ENCODE measurements at regions not wholly inside any gene's neighbourhood (a gene's known extent, or its start where the extent isn't known, plus 50 kb on each side); places are given as distances from the start of the nearest gene placed in this dataset.

- no peak overlapping the region for H2AK5ac ChIP-seq (ENCODE audit: low read depth, low read length)
- no peak overlapping the region; the same call in 1 of the 2 replicates for H4K8ac ChIP-seq (ENCODE audit: extremely low read depth, insufficient read depth, low read length)
- H2BK12ac ChIP-seq (ENCODE audit: low read depth, low read length), result no peak overlapping the region
- H3K23ac ChIP-seq (ENCODE audit: insufficient read length), result no peak overlapping the region
- H3K14ac ChIP-seq (ENCODE audit: insufficient read length), result no peak overlapping the region
- H2BK15ac ChIP-seq (ENCODE audit: low read length), result no peak overlapping the region
- H3K23me2 ChIP-seq (ENCODE audit: low read depth, low read length), result no peaks in the 10 kb centered on the region
- FAIRE-seq, result no peak
- H3K18ac ChIP-seq (ENCODE audit: extremely low read depth, low read length), result no peak overlapping the region
- H3K4me3 ChIP-seq (ENCODE audit: extremely low read depth in 1 of 4, insufficient read depth in 2 of 4, low read depth in 3 of 4, low read length in 4 of 4), result no peak overlapping the region
- H2BK120ac ChIP-seq (replicated peaks; ENCODE audit: low read depth, low read length), result no peak overlapping the region
- no peak overlapping the region for H3K4me2 ChIP-seq (ENCODE audit: insufficient read depth in 1 of 2, low read depth in 2 of 2, low read length in 2 of 2)
- no peak overlapping the region for H3K27ac ChIP-seq (ENCODE audit: low read depth, low read length)
- peaks cover 0 to 8% of the 10 kb centered on the region in 2 experiments; a peak in 3 of 4 replicates for H3K9me3 ChIP-seq (ENCODE audit: insufficient read depth in 2 of 2, low read depth in 1 of 2, low read length in 1 of 2)
- no peak overlapping the region for H3K56ac ChIP-seq (replicated peaks; ENCODE audit: insufficient read length, low read depth, low read length)
- TF ChIP-seq ZNF274 (IDR thresholded peaks at IDR 0.05; ENCODE audit: borderline replicate concordance, extremely low read depth, low read length), result no peak
- TF ChIP-seq JUND (IDR thresholded peaks at IDR 0.05; ENCODE audit: low read length), result no peak
- TF ChIP-seq RAD21 (IDR thresholded peaks at IDR 0.05 in 1 of 2, conservative IDR thresholded peaks at IDR 0.05 in 1 of 2; ENCODE audit: low read depth in 2 of 2, low read length in 2 of 2), result no peak
- no peak for TF ChIP-seq TAF1 (IDR thresholded peaks at IDR 0.05; ENCODE audit: low read depth, low read length)
- no peak overlapping the region for H3K9ac ChIP-seq (replicated peaks in 1 of 4; ENCODE audit: extremely low read depth in 1 of 4, low read depth in 3 of 4, low read length in 3 of 4)
- no peaks in the 10 kb centered on the region for H3K27me3 ChIP-seq (replicated peaks in 1 of 4; ENCODE audit: control insufficient read depth in 3 of 4, extremely low read depth in 1 of 4, insufficient read depth in 3 of 4, low read length in 3 of 4)
- no peaks in the 10 kb centered on the region for H3K79me1 ChIP-seq (ENCODE audit: low read depth, low read length)
- H2BK5ac ChIP-seq (ENCODE audit: low read depth, low read length), result no peak overlapping the region
- H4K20me1 ChIP-seq (replicated peaks in 1 of 2; ENCODE audit: control insufficient read depth in 1 of 2, insufficient read depth in 2 of 2, low read length in 2 of 2), result no peaks in the 10 kb centered on the region
- H4K5ac ChIP-seq (ENCODE audit: insufficient read length, low read depth, low read length), result no peak overlapping the region
- no peak overlapping the region for H2AFZ ChIP-seq (ENCODE audit: low read length)
- no peak overlapping the region for H2BK20ac ChIP-seq (ENCODE audit: low read length)
- no peak overlapping the region for H3K4ac ChIP-seq (replicated peaks; ENCODE audit: insufficient read length, low read depth, low read length)
- DNase-seq (ENCODE audit: low read depth in 1 of 2, low spot score in 2 of 2), result no peak
- no peak overlapping the region for H4K91ac ChIP-seq (replicated peaks; ENCODE audit: insufficient read length, low read length)
- H3K36me3 ChIP-seq (ENCODE audit: control insufficient read depth in 2 of 4, insufficient read depth in 4 of 4, low read length in 3 of 4), result no peaks in the 10 kb centered on the region; a peak in 1 of 8 replicates
- 92% methylated on average over 33 of the region's 33 CpGs; no CpG with 5 or more reads in 1 of the 2 experiments for WGBS, 2 experiments (ENCODE audit: extremely low coverage in 1 of 2, insufficient coverage in 1 of 2, insufficient read length in 1 of 2, insufficient replicate concordance in 2 of 2, low coverage in 1 of 2, low lambda C conversion rate in 2 of 2, missing lambda C conversion rate in 1 of 2)
- no peaks in the 10 kb centered on the region for H3K4me1 ChIP-seq (replicated peaks in 1 of 4; ENCODE audit: control insufficient read depth in 3 of 4, insufficient read depth in 4 of 4, low read length in 3 of 4)
- ChIA-PET CTCF (ENCODE audit: partially characterized antibody) (no interaction called here), POLR2A (ENCODE audit: partially characterized antibody) (interaction anchor here (0.6 kb wide), 1 partner anchor 91 kb away, joined by 3 read pairs; no protein-coding TSS in a partner anchor)
- H3K79me2 ChIP-seq (ENCODE audit: control insufficient read depth in 1 of 2, insufficient read depth in 2 of 2, low read length in 2 of 2), result no peaks in the 10 kb centered on the region
Observed at GRCh38 chr6:170083236-170084051, 207.4 kb downstream of the DLL1 start.

Data from H1 (cell line).